Natural killer cell (primary cell): ENCODE measurements at regions not wholly inside any gene's neighbourhood (a gene's known extent, or its start where the extent isn't known, plus 50 kb on each side); places are given as distances from the start of the nearest gene placed in this dataset.

ENCODE experiments used
- ATAC-seq, 3 donors: fragments of 150-1000 bp in 2 of 3; fragments of 200-7000 bp in 1 of 3; cut with Tn5 transposase; 1 replicate in 1 of 3; 2 replicates in 2 of 3; pipeline ENCODE4 v1.10.0; 2021; ENCODE audit warnings: mild to moderate bottlenecking in 2 of 3, moderate library complexity in 2 of 3
- DNase-seq, 2 donors: peaks; one replicate each; pipeline versions ENCODE4 v3.0.0 to v3.0.0-alpha.2; 2013 to 2021; ENCODE audit warnings: mixed read lengths in 1 of 2
- H3K27ac ChIP-seq: one replicate; pipeline ENCODE4 v1.5.1; 2013; ENCODE audit warnings: mild to moderate bottlenecking, low read length
- H3K27me3 ChIP-seq: one replicate; pipeline ENCODE4 v1.6.1; 2013; ENCODE audit warnings: low read length; ENCODE audit not compliant: control insufficient read depth, insufficient read depth
- H3K36me3 ChIP-seq: one replicate; pipeline ENCODE4 v1.6.1; 2013; ENCODE audit warnings: low read length; ENCODE audit not compliant: control insufficient read depth, insufficient read depth
- H3K4me1 ChIP-seq: one replicate; pipeline ENCODE4 v1.6.1; 2013; ENCODE audit warnings: low read length; ENCODE audit not compliant: control insufficient read depth, insufficient read depth
- H3K4me3 ChIP-seq: one replicate; pipeline ENCODE4 v1.5.1; 2013; ENCODE audit warnings: low read length
- H3K9me3 ChIP-seq: one replicate; pipeline ENCODE4 v1.6.1; 2013; ENCODE audit warnings: low read length; ENCODE audit not compliant: control insufficient read depth, insufficient read depth
- H3K27ac Mint-ChIP-seq, 2 donors: one replicate each; pipeline ENCODE4 v1.8.0; 2022; ENCODE audit warnings: mild to moderate bottlenecking in 2 of 2, mixed read lengths in 2 of 2, moderate library complexity in 1 of 2
- H3K27me3 Mint-ChIP-seq, 2 donors: one replicate each; pipeline ENCODE4 v1.8.0; 2022; ENCODE audit warnings: low read depth in 2 of 2, mixed read lengths in 2 of 2
- H3K36me3 Mint-ChIP-seq: one replicate; pipeline ENCODE4 v1.8.0; 2022; ENCODE audit warnings: mixed read lengths
- H3K4me1 Mint-ChIP-seq, 2 donors: one replicate each; pipeline ENCODE4 v1.8.0; 2022; ENCODE audit warnings: mixed read lengths in 2 of 2
- H3K4me3 Mint-ChIP-seq: one replicate; pipeline ENCODE4 v1.8.0; 2022; ENCODE audit warnings: mild to moderate bottlenecking, moderate library complexity, mixed read lengths
- H3K9me3 Mint-ChIP-seq, 2 donors: one replicate each; pipeline ENCODE4 v1.8.0; 2022; ENCODE audit warnings: mixed read lengths in 2 of 2
- WGBS: methylation state at CpG from one replicate; pipeline ENCODE4 v1.1.7; 2013; ENCODE audit warnings: missing lambda C conversion rate; ENCODE audit not compliant: insufficient coverage; 5-methylcytosine and 5-hydroxymethylcytosine counted together
- intact Hi-C: fragments of 100-400 bp; cut with micrococcal nuclease; formaldehyde crosslinking; loops from one replicate; pipeline ENCODE4 v1.14.2; 2022
- TF ChIP-seq, protein P1 (sequence below): fragments of 200-600 bp; IDR thresholded peaks from one replicate; pipeline ENCODE4 v1.8.0; 2022; ENCODE audit warnings: antibody characterized with exemption

DNA sequence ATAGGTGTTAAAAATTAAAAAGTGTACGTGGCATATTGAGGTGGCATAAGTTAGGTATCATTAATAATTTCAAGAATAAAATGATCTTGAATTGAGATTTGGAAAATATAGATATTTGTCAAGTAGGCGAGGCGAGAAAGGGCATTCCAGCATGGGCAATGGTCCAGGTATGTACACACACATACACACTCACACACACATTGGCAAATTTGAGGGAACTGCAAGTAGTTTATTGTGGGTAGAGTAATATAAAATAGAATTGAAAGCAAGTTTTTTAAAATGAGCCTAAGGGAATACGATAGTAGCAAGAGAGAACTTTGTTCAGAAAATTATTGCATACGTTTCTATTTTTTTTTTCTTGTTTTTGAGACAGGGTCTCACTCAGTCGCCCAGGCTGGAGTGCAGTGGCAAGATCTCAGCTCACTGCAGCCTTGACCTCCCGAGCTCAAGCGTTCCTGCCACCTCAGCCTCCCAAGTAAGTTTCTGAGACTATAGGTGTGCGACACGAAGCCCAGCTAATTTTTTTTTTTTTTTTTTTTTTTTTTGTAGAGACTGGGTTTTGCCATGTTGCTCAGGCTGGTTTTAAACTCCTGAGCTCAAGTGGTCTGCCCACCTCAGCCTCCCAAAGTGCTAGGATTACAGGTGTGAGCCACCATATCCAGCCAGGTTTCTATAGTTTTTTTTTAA is 96.7 kb upstream of the SLC39A10 start:
- Histone ChIP-seq H3K4me3 (no peak overlapping the region), H3K27me3 (no peaks in the 10 kb centered on the region)
- WGBS: 41% methylated on average over 8 of the region's 10 CpGs

DNA sequence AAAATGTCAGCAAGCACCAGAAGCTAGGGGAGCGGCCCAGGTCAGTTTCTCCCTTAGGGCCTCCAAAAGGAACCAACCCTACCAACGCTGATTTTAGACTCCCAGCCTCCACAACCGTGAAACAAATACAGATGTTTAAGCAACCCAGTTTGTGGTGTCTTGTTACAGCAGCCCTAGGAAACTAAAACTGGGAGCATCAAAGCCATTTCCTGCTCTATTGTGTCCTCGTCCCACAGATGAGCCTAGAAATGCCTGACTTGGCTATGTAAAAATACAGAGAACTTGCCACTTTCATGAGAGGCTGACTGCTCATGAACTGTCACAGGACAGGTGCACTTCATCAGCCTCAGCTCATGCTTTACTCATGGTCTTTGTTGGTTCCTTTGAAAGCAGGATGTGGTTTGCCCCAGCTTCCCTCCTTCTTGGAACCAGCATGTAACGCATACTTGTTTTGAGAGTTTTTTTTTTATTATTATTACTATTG is 97.6 kb upstream of the SLC39A10 start:
- H3K9me3 Mint-ChIP-seq: peaks cover 0 to 3% of the 10 kb centered on the region in 2 donors
- Histone ChIP-seq H3K9me3 (no peaks in the 10 kb centered on the region), H3K4me1 (peaks cover 51% of the 10 kb centered on the region), H3K27ac (peak overlapping the region; percentile 55), H3K4me3 (no peak overlapping the region), H3K27me3 (no peaks in the 10 kb centered on the region), H3K36me3 (no peaks in the 10 kb centered on the region)
- TF ChIP-seq, protein P1, sequence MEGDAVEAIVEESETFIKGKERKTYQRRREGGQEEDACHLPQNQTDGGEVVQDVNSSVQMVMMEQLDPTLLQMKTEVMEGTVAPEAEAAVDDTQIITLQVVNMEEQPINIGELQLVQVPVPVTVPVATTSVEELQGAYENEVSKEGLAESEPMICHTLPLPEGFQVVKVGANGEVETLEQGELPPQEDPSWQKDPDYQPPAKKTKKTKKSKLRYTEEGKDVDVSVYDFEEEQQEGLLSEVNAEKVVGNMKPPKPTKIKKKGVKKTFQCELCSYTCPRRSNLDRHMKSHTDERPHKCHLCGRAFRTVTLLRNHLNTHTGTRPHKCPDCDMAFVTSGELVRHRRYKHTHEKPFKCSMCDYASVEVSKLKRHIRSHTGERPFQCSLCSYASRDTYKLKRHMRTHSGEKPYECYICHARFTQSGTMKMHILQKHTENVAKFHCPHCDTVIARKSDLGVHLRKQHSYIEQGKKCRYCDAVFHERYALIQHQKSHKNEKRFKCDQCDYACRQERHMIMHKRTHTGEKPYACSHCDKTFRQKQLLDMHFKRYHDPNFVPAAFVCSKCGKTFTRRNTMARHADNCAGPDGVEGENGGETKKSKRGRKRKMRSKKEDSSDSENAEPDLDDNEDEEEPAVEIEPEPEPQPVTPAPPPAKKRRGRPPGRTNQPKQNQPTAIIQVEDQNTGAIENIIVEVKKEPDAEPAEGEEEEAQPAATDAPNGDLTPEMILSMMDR: no peak
- H3K36me3 Mint-ChIP-seq: no peaks in the 10 kb centered on the region
- intact Hi-C loops: loop anchor here (2.0 kb wide), 1 partner anchor 23 kb away; no protein-coding TSS in a partner anchor
- ATAC-seq: peak; percentile 84 to 93 (median 84)
- H3K4me3 Mint-ChIP-seq: peak overlapping the region; percentile 85
- no peaks in the 10 kb centered on the region for H3K27me3 Mint-ChIP-seq
- H3K4me1 Mint-ChIP-seq: peaks cover 43% of the 10 kb centered on the region in 2 donors
- peak; percentile 36 to 92 for DNase-seq
- peak overlapping the region; percentile 73 to 80 for H3K27ac Mint-ChIP-seq
- 5% methylated on average over 4 of the region's 5 CpGs for WGBS

More for the DNA sequence above, 96.7 kb upstream of the SLC39A10 start:
- Mint-ChIP-seq H3K27me3 (no peaks in the 10 kb centered on the region), H3K4me1 (peaks cover 43% of the 10 kb centered on the region in 2 donors), H3K36me3 (no peaks in the 10 kb centered on the region), H3K4me3 (peak overlapping the region; percentile 85), H3K27ac (peak overlapping the region; percentile 73 to 80), H3K9me3 (peaks cover 0 to 3% of the 10 kb centered on the region in 2 donors)
- ATAC-seq (no peak), DNase-seq (peak in 1 of 2 donors; percentile 39)
- intact Hi-C loops: no loop called here
- peaks cover 54% of the 10 kb centered on the region for H3K4me1 ChIP-seq
- H3K27ac ChIP-seq: peak overlapping the region; percentile 58
- H3K36me3 ChIP-seq: no peaks in the 10 kb centered on the region
- TF ChIP-seq, protein P1: no peak
- H3K9me3 ChIP-seq: no peaks in the 10 kb centered on the region

DNA sequence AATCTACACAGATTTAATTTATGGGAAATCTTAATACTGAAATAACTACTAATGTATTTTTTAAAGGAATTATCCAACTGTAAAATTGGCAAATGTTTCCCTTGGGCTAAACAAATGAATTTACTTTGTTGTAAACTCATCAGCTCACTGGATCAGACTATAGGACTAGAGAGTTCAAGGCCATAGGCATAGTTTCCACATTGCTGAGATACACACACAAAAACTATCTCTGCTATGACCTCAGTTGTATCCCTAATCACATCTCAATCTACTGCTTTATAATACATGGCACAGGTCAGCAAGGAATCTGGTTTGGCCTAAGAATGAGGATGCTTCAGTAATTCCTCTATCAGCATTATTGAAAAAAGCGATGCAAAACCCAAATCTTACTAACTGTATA is 101.1 kb upstream of the SLC39A10 start:
- DNase-seq (no peak), ATAC-seq (no peak)
- Mint-ChIP-seq H3K27me3 (no peaks in the 10 kb centered on the region), H3K27ac (no peak overlapping the region), H3K9me3 (peaks cover 0 to 3% of the 10 kb centered on the region in 2 donors), H3K4me3 (no peak overlapping the region), H3K36me3 (peaks cover 7% of the 10 kb centered on the region), H3K4me1 (peaks cover 34 to 42% of the 10 kb centered on the region in 2 donors)
- 100% methylated on average over 1 of the region's 1 CpG for WGBS
- Histone ChIP-seq H3K4me1 (peaks cover 33% of the 10 kb centered on the region), H3K36me3 (no peaks in the 10 kb centered on the region), H3K9me3 (no peaks in the 10 kb centered on the region), H3K4me3 (no peak overlapping the region), H3K27ac (no peak overlapping the region), H3K27me3 (no peaks in the 10 kb centered on the region)
- intact Hi-C loops: no loop called here
- TF ChIP-seq, protein P1: no peak
